HEK293 (cell line): ENCODE measurements at regions not wholly inside any gene's neighbourhood (a gene's known extent, or its start where the extent isn't known, plus 50 kb on each side); places are given as distances from the start of the nearest gene placed in this dataset.

Experiments used
- CTCF ChIA-PET: fragments of 350-600 bp; formaldehyde crosslinking; extraction: SDS; loops from one replicate; lab custom pipeline; 2021; ENCODE audit warnings: antibody characterized with exemption; lab: Yijun Ruan, JAX
- POLR2A ChIA-PET: fragments of 300-600 bp; formaldehyde crosslinking; extraction: SDS; loops from one replicate; lab custom pipeline; 2020; ENCODE audit warnings: antibody characterized with exemption, inconsistent platforms; lab: Yijun Ruan, JAX
- H3K27ac ChIP-seq: fragments of 200-500 bp; sonication (Bioruptor generic); 2 replicates; pipeline ENCODE4 v1.5.1; 2014; ENCODE audit warnings: low read depth, low read length, control low read depth, inconsistent platforms; ENCODE audit errors: extremely low read depth
- H3K36me3 ChIP-seq, 2 experiments: fragments of 200-500 bp in 1 of 2; sonication (Bioruptor generic) in 1 of 2; 1 replicate in 1 of 2; 2 replicates in 1 of 2; pipeline ENCODE4 v1.5.1; 2014 to 2017; ENCODE audit warnings: inconsistent platforms in 2 of 2, low read length in 2 of 2; ENCODE audit not compliant: control insufficient read depth in 2 of 2, insufficient read depth in 1 of 2
- H3K4me1 ChIP-seq: fragments of 200-500 bp; sonication (Bioruptor generic); 2 replicates; pipeline ENCODE4 v1.5.1; 2014; ENCODE audit warnings: mild to moderate bottlenecking, low read length, inconsistent platforms; ENCODE audit not compliant: control insufficient read depth, insufficient read depth
- H3K4me3 ChIP-seq: 2 replicates; pipeline ENCODE4 v1.5.1; 2011; ENCODE audit warnings: low read depth, mild to moderate bottlenecking, control low read depth, low read length, moderate library complexity
- H3K9me3 ChIP-seq: fragments of 200-500 bp; sonication (Bioruptor generic); 2 replicates; pipeline ENCODE4 v1.5.1; 2014; ENCODE audit warnings: low read depth, low read length, inconsistent platforms; ENCODE audit not compliant: control insufficient read depth, insufficient read depth
- AEBP2 ChIP-seq: fragments of 450-650 bp; formaldehyde crosslinking; IDR thresholded peaks from 2 replicates; pipeline ENCODE4 v1.5.1; 2016; ENCODE audit warnings: missing biosample characterization, missing genetic modification characterization, borderline replicate concordance
- BCL11B ChIP-seq: fragments of 450-650 bp; formaldehyde crosslinking; IDR thresholded peaks from 2 replicates; pipeline ENCODE4 v1.5.1; 2016; ENCODE audit warnings: low read depth, missing biosample characterization, missing genetic modification characterization
- FEZF1 ChIP-seq: fragments of 450-650 bp; formaldehyde crosslinking; IDR thresholded peaks from 2 replicates; pipeline ENCODE4 v1.5.1; 2016; ENCODE audit warnings: missing biosample characterization, missing genetic modification characterization
- GFI1B ChIP-seq: fragments of 450-650 bp; formaldehyde crosslinking; IDR thresholded peaks from 2 replicates; pipeline ENCODE4 v1.5.1; 2016; ENCODE audit warnings: missing biosample characterization, missing genetic modification characterization
- GLIS1 ChIP-seq: fragments of 450-650 bp; formaldehyde crosslinking; IDR thresholded peaks from 2 replicates; pipeline ENCODE4 v1.5.1; 2016; ENCODE audit warnings: missing biosample characterization, missing genetic modification characterization
- INSM2 ChIP-seq: fragments of 450-650 bp; formaldehyde crosslinking; IDR thresholded peaks from 2 replicates; pipeline ENCODE4 v1.5.1; 2016; ENCODE audit warnings: missing biosample characterization, missing genetic modification characterization
- KLF8 ChIP-seq: fragments of 450-650 bp; formaldehyde crosslinking; IDR thresholded peaks from 2 replicates; pipeline ENCODE4 v1.5.1; 2016; ENCODE audit warnings: missing biosample characterization, missing genetic modification characterization
- PBX3 ChIP-seq: sonication (generic); formaldehyde crosslinking; IDR thresholded peaks from 2 replicates; pipeline ENCODE4 v1.8.1; 2022; ENCODE audit warnings: mild to moderate bottlenecking, moderate library complexity, missing genetic modification reagents
- PRDM1 ChIP-seq: fragments of 450-650 bp; formaldehyde crosslinking; IDR thresholded peaks from 2 replicates; pipeline ENCODE4; 2016; ENCODE audit warnings: missing biosample characterization, missing genetic modification characterization
- PRDM6 ChIP-seq: fragments of 450-650 bp; formaldehyde crosslinking; IDR thresholded peaks from 2 replicates; pipeline ENCODE4 v1.5.1; 2017; ENCODE audit warnings: missing biosample characterization, missing genetic modification characterization
- SETDB1 ChIP-seq: IDR thresholded peaks from one replicate; pipeline ENCODE4 v1.6.1; 2017; ENCODE audit warnings: mild to moderate bottlenecking, low read length, moderate library complexity, mixed read lengths; ENCODE audit not compliant: insufficient read length
- SP7 ChIP-seq: fragments of 450-650 bp; formaldehyde crosslinking; IDR thresholded peaks from 2 replicates; pipeline ENCODE4 v1.5.1; 2016; ENCODE audit warnings: missing biosample characterization, missing genetic modification characterization
- TCF7L2 ChIP-seq: IDR thresholded peaks from 2 replicates; pipeline ENCODE4 v1.6.1; 2011; ENCODE audit warnings: low read depth, mild to moderate bottlenecking, inconsistent platforms, low read length, moderate library complexity, borderline replicate concordance
- ZEB2 ChIP-seq: fragments of 450-650 bp; formaldehyde crosslinking; IDR thresholded peaks from 2 replicates; pipeline ENCODE4 v1.5.1; 2016; ENCODE audit warnings: missing biosample characterization, missing genetic modification characterization
- ZFP37 ChIP-seq: fragments of 450-650 bp; formaldehyde crosslinking; IDR thresholded peaks from 2 replicates; pipeline ENCODE4 v1.5.1; 2016; ENCODE audit warnings: missing biosample characterization, missing genetic modification characterization
- ZFP69B ChIP-seq: fragments of 450-650 bp; formaldehyde crosslinking; IDR thresholded peaks from 2 replicates; pipeline ENCODE4 v1.5.1; 2016; ENCODE audit warnings: missing biosample characterization, missing genetic modification characterization
- ZNF174 ChIP-seq: fragments of 450-650 bp; formaldehyde crosslinking; IDR thresholded peaks from 2 replicates; pipeline ENCODE4 v1.5.0; 2017; ENCODE audit warnings: missing biosample characterization, mild to moderate bottlenecking, missing genetic modification characterization
- ZNF18 ChIP-seq: fragments of 450-650 bp; formaldehyde crosslinking; IDR thresholded peaks from 2 replicates; pipeline ENCODE4 v1.5.1; 2016; ENCODE audit warnings: missing biosample characterization, missing genetic modification characterization
- ZNF366 ChIP-seq: fragments of 450-650 bp; formaldehyde crosslinking; conservative IDR thresholded peaks from 2 replicates; pipeline ENCODE4 v1.5.1; 2016; ENCODE audit warnings: missing biosample characterization, missing genetic modification characterization
- ZNF501 ChIP-seq: fragments of 450-650 bp; formaldehyde crosslinking; IDR thresholded peaks from 2 replicates; pipeline ENCODE4 v1.5.1; 2016; ENCODE audit warnings: missing biosample characterization, missing genetic modification characterization
- ZNF510 ChIP-seq: fragments of 450-650 bp; formaldehyde crosslinking; IDR thresholded peaks from 2 replicates; pipeline ENCODE4 v1.5.1; 2018; ENCODE audit warnings: mild to moderate bottlenecking, missing genetic modification characterization, missing biosample characterization; ENCODE audit not compliant: insufficient replicate concordance
- ZNF530 ChIP-seq: fragments of 450-650 bp; formaldehyde crosslinking; IDR thresholded peaks from 2 replicates; pipeline ENCODE4 v1.5.1; 2016; ENCODE audit warnings: low read depth, missing biosample characterization, missing genetic modification characterization
- ZNF555 ChIP-seq: fragments of 450-650 bp; formaldehyde crosslinking; conservative IDR thresholded peaks from 2 replicates; pipeline ENCODE4 v1.5.1; 2017; ENCODE audit warnings: missing biosample characterization, mild to moderate bottlenecking, missing genetic modification characterization, inconsistent platforms
- ZNF658 ChIP-seq: fragments of 450-650 bp; formaldehyde crosslinking; IDR thresholded peaks from 2 replicates; pipeline ENCODE4; 2016; ENCODE audit warnings: missing biosample characterization, missing genetic modification characterization
- ZNF692 ChIP-seq: fragments of 450-650 bp; formaldehyde crosslinking; IDR thresholded peaks from 2 replicates; pipeline ENCODE4 v1.5.1; 2016; ENCODE audit warnings: missing biosample characterization, missing genetic modification characterization
- ZNF768 ChIP-seq: fragments of 450-650 bp; formaldehyde crosslinking; IDR thresholded peaks from 2 replicates; pipeline ENCODE4 v1.5.1; 2018; ENCODE audit warnings: missing biosample characterization, mild to moderate bottlenecking, missing genetic modification characterization
- ZNF791 ChIP-seq: fragments of 450-650 bp; formaldehyde crosslinking; IDR thresholded peaks from 2 replicates; pipeline ENCODE4 v1.5.1; 2016; ENCODE audit warnings: missing biosample characterization, missing genetic modification characterization
- ZSCAN5A ChIP-seq: fragments of 450-650 bp; formaldehyde crosslinking; IDR thresholded peaks from 2 replicates; pipeline ENCODE4 v1.5.1; 2016; ENCODE audit warnings: missing biosample characterization, missing genetic modification characterization

- no peaks in the 10 kb centered on the region for H3K36me3 ChIP-seq
- H3K27ac ChIP-seq: no peak overlapping the region
- ChIA-PET CTCF (no interaction called here), POLR2A (no interaction called here)
- no peak overlapping the region for H3K4me3 ChIP-seq
- H3K4me1 ChIP-seq: no peaks in the 10 kb centered on the region
- 0 out of 2 replicates have a peak, but pooled peaks cover 3% of the 10 kb centered on the region for H3K9me3 ChIP-seq
- TF ChIP-seq ZNF18: no peak
- no peak for TF ChIP-seq TCF7L2
- no peak for TF ChIP-seq ZNF768
- no peak for TF ChIP-seq ZNF501
- TF ChIP-seq ZNF791 (tag by site-specific recombination): no peak
- peak; percentile 49; the same call in 1 of the 2 replicates for TF ChIP-seq KLF8
- TF ChIP-seq PRDM6: no peak
- TF ChIP-seq ZSCAN5A (tag by site-specific recombination): no peak
- no peak for TF ChIP-seq ZNF555 (tag by site-specific recombination)
- TF ChIP-seq PBX3 (CRISPR knock-in tag): no peak
- no peak for TF ChIP-seq INSM2 (tag by site-specific recombination)
- TF ChIP-seq ZEB2 (tag by site-specific recombination): peak; percentile 44; the same call in 1 of the 2 replicates
- no peak for TF ChIP-seq ZNF510 (tag by site-specific recombination)
- TF ChIP-seq ZNF692 (tag by site-specific recombination): no peak
- TF ChIP-seq GFI1B: no peak
- TF ChIP-seq ZFP69B (tag by site-specific recombination): peak; percentile 33; the same call in 1 of the 2 replicates
- TF ChIP-seq ZFP37 (tag by site-specific recombination): no peak
- TF ChIP-seq AEBP2 (tag by site-specific recombination): no peak
- TF ChIP-seq SP7 (tag by site-specific recombination): peak; percentile 92
- TF ChIP-seq ZNF530: no peak
- peak; percentile 59 for TF ChIP-seq FEZF1
- no peak for TF ChIP-seq BCL11B
- TF ChIP-seq ZNF366 (tag by site-specific recombination): peak; percentile 44; the same call in 1 of the 2 replicates
- TF ChIP-seq ZNF174 (tag by site-specific recombination): no peak
- no peak for TF ChIP-seq ZNF658
- TF ChIP-seq SETDB1: peak; percentile 55
- no peak for TF ChIP-seq GLIS1 (tag by site-specific recombination)
- peak; percentile 39; the same call in 1 of the 2 replicates for TF ChIP-seq PRDM1 (tag by site-specific recombination)
These were observed 217.6 kb upstream of the KCNJ16 start for GRCh38 chr17:69857412-69857835.
